ENCODE measurements at regions not wholly inside any gene's neighbourhood (a gene's known extent, or its start where the extent isn't known, plus 50 kb on each side); places are given as distances from the start of the nearest gene placed in this dataset.
A peak's percentile ranks its signal among the peaks of the same experiment; 100 is the strongest.

- no peak for DNase-seq
These were observed 140.7 kb upstream of the SCN7A start for GRCh38 chr2:166634706-166635105.

GRCh38 chr2:166632616-166633015 is 138.6 kb upstream of the SCN7A start:
- DNase-seq: peak; percentile 54

GRCh38 chr2:166628478-166629136 is 134.6 kb upstream of the SCN7A start:
- DNase-seq: no peak

- no peak for DNase-seq
These were observed 133.8 kb upstream of the SCN7A start for GRCh38 chr2:166627893-166628292.

- DNase-seq: no peak
These were observed 131.6 kb upstream of the SCN7A start for GRCh38 chr2:166625670-166626069.

- no peak for DNase-seq
These were observed 120.5 kb upstream of the SCN7A start for GRCh38 chr2:166614503-166614902.

- no peak for DNase-seq
These were observed 120.0 kb upstream of the SCN7A start for GRCh38 chr2:166614029-166614428.

GRCh38 chr2:166613226-166613625 is 119.2 kb upstream of the SCN7A start:
- no peak for DNase-seq

- DNase-seq: no peak
These were observed 118.2 kb upstream of the SCN7A start for GRCh38 chr2:166612214-166612613.

- DNase-seq: no peak
These were observed 116.9 kb upstream of the SCN7A start for GRCh38 chr2:166610913-166611305.

GRCh38 chr2:166610180-166610912 is 116.3 kb upstream of the SCN7A start:
- peak; percentile 60 for DNase-seq

- DNase-seq: no peak
These were observed 115.3 kb upstream of the SCN7A start for GRCh38 chr2:166609183-166609959.

- no peak for DNase-seq
These were observed 113.8 kb upstream of the SCN7A start for GRCh38 chr2:166607880-166608279.

- no peak for DNase-seq
These were observed 99.4 kb upstream of the SCN7A start for GRCh38 chr2:166593403-166593802.

GRCh38 chr2:166592750-166593149 is 98.7 kb upstream of the SCN7A start:
- DNase-seq: no peak

- no peak for DNase-seq
These were observed 97.2 kb upstream of the SCN7A start for GRCh38 chr2:166591226-166591625.

- no peak for DNase-seq
These were observed 79.3 kb upstream of the SCN7A start for GRCh38 chr2:166573391-166573790.

- no peak for DNase-seq
These were observed 78.9 kb upstream of the SCN7A start for GRCh38 chr2:166572937-166573336.

- DNase-seq: no peak
These were observed 74.4 kb upstream of the SCN7A start for GRCh38 chr2:166568409-166568808.

- DNase-seq: no peak
These were observed 71.5 kb upstream of the SCN7A start for GRCh38 chr2:166565501-166565900.

GRCh38 chr2:166563894-166564293 is 69.8 kb upstream of the SCN7A start:
- DNase-seq: no peak

GRCh38 chr2:166560022-166560421 is 66.0 kb upstream of the SCN7A start:
- DNase-seq: no peak

GRCh38 chr2:166550923-166551322 is 56.9 kb upstream of the SCN7A start:
- no peak for DNase-seq

- no peak for DNase-seq
These were observed 51.4 kb upstream of the SCN7A start for GRCh38 chr2:166545473-166545872.

Measured in right hindlimb (tissue), 1 donor.